ENCODE measurements at regions not wholly inside any gene's neighbourhood (a gene's known extent, or its start where the extent isn't known, plus 50 kb on each side); places are given as distances from the start of the nearest gene placed in this dataset.

DNA sequence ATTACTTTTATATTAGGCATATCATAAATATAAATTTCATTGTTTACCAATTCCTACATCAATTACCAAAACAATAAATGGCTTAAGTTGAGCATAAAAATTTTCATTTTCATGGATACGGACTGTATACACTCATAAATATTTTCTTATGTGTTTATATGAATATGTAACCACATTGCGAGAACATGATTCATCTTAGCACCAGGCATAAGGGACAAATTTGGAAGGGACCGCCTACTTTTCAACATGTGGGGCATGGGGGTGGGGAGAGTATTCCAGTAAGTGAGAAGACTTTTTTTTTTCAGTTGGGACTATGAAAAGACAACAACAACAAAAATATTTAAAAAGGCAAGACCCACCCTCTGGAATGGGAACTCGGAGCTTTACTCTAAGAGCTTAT lies 296.1 kb downstream of the RAB38 start:
- Histone ChIP-seq H3K36me3 (replicated peaks in 1 of 2; ENCODE audit: insufficient read depth in 1 of 2, low read depth in 2 of 2) (no peaks in the 10 kb centered on the region), H3K4me3 (no peak overlapping the region), H3K27ac (no peak overlapping the region), H3K4me1 (no peaks in the 10 kb centered on the region), H3K9me3 (no peaks in the 10 kb centered on the region), H3K27me3 (no peaks in the 10 kb centered on the region)
- intact Hi-C loops (cut with DNase I): no loop called here
- WGBS, 2 donors: 67 to 68% methylated on average over 4 of the region's 4 CpGs
- TF ChIP-seq POLR2A (IDR thresholded peaks at IDR 0.05): no peak
- TF ChIP-seq, protein P1, sequence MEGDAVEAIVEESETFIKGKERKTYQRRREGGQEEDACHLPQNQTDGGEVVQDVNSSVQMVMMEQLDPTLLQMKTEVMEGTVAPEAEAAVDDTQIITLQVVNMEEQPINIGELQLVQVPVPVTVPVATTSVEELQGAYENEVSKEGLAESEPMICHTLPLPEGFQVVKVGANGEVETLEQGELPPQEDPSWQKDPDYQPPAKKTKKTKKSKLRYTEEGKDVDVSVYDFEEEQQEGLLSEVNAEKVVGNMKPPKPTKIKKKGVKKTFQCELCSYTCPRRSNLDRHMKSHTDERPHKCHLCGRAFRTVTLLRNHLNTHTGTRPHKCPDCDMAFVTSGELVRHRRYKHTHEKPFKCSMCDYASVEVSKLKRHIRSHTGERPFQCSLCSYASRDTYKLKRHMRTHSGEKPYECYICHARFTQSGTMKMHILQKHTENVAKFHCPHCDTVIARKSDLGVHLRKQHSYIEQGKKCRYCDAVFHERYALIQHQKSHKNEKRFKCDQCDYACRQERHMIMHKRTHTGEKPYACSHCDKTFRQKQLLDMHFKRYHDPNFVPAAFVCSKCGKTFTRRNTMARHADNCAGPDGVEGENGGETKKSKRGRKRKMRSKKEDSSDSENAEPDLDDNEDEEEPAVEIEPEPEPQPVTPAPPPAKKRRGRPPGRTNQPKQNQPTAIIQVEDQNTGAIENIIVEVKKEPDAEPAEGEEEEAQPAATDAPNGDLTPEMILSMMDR (IDR thresholded peaks at IDR 0.05): no peak
- ATAC-seq (no peak), DNase-seq (no peak)

DNA sequence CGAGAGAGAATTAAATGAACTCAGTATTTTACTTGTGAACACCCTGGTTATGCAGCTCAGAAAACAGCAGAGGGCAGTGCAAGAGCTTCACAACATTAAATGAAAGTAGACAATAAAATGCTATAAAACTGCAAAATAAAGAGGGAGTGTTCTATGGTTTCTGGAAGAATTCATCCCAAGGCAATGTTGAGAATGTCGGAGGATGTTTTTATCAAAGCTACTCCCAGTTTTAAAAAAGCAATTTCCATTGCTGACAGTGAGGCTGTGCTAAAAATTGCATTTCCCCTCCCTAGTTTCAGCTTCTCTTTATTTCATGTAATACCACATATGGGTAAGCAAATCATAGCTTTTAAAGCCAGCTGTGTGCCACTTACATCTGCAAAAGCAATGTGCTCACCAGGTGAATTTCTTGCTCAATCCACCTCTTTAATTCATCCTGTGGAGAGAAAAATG lies 296.8 kb downstream of the RAB38 start:
- H3K27me3 ChIP-seq: no peaks in the 10 kb centered on the region
- no peak for ATAC-seq
- WGBS, 2 donors: 23 to 24% methylated on average over 2 of the region's 2 CpGs
- intact Hi-C loops (cut with DNase I): no loop called here
- no peaks in the 10 kb centered on the region for H3K4me1 ChIP-seq
- H3K4me3 ChIP-seq: no peak overlapping the region
- no peak overlapping the region for H3K27ac ChIP-seq
- H3K9me3 ChIP-seq: no peaks in the 10 kb centered on the region
- peak in 2 of 4 donors; percentile 5 to 24 for DNase-seq
- TF ChIP-seq, protein P1 (IDR thresholded peaks at IDR 0.05): peak in 6 of 7 experiments; percentile 14 to 35 (median 20)
- no peak for TF ChIP-seq POLR2A (IDR thresholded peaks at IDR 0.05)
- no peaks in the 10 kb centered on the region for H3K36me3 ChIP-seq (replicated peaks in 1 of 2; ENCODE audit: insufficient read depth in 1 of 2, low read depth in 2 of 2)

DNA sequence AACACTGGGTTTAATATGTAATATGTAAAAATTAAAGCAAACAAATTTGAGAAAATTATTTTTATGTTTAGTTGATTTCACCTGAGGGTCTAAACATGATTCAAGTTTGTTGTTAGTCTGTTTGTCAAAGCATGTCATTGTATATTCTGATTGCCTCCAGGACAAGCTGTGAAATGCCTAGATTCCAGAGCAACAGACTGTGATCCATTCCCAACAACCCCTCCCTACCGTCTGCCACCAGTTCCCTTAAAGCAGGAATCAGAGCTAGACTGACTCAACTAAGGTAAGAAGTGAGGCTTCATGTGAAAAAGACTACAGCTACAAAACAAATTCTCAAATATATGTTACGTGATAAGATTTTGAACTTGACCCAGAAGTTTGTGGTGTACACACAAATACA lies 304.2 kb downstream of the RAB38 start:
- Histone ChIP-seq H3K9me3 (no peaks in the 10 kb centered on the region), H3K4me1 (no peaks in the 10 kb centered on the region), H3K4me3 (no peak overlapping the region), H3K27ac (no peak overlapping the region), H3K27me3 (no peaks in the 10 kb centered on the region), H3K36me3 (replicated peaks in 1 of 2; ENCODE audit: insufficient read depth in 1 of 2, low read depth in 2 of 2) (no peaks in the 10 kb centered on the region)
- intact Hi-C loops (cut with DNase I): no loop called here
- ATAC-seq: no peak
- TF ChIP-seq, protein P1 (IDR thresholded peaks at IDR 0.05): no peak
- no peak for TF ChIP-seq POLR2A (IDR thresholded peaks at IDR 0.05)
- no peak for DNase-seq
- 45 to 63% methylated on average over 2 of the region's 2 CpGs for WGBS, 2 donors

DNA sequence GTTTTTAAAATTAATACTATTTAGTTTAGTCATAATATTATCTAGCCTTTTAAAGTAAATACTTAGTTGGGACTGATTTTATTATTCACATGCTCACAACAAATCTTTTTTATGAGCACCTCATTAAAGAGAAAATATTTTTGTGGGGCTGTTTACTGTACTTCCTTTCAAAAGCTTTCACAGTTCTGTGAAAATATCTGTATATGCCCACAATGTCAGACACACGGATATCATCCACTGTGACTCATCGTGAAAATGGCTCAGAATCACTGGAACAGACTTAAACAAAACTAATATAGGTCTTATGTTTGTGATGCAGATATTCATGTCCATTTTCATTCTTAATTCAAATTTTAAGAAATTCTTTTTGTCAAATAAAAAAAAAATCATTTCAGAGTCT lies 305.2 kb downstream of the RAB38 start:
- TF ChIP-seq, protein P1 (IDR thresholded peaks at IDR 0.05): no peak
- TF ChIP-seq POLR2A (IDR thresholded peaks at IDR 0.05): no peak
- WGBS, 2 donors: 74 to 75% methylated on average over 2 of the region's 2 CpGs

DNA sequence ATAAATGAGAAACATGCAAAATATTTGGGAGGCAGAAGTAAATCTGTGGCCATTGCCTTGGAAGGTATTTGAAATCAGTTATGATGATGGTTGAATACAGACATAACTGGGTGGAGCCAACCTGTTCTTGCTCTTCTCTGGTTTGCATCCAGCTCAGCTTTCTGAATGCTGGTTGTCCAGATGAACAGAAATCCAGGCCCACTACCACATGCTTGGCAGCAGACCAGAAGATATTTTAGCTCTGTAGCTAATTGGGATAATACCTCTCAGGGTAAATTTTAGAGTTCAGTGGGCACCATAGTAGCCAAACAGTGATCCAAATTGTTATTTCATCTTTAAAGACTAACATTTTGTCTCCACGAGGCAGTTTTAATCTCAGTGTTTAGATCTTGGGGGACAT lies 308.3 kb downstream of the RAB38 start:
- no peaks in the 10 kb centered on the region for H3K4me1 ChIP-seq
- intact Hi-C loops (cut with DNase I): no loop called here
- 44 to 52% methylated on average over 1 of the region's 1 CpG for WGBS, 2 donors
- H3K9me3 ChIP-seq: no peaks in the 10 kb centered on the region
- DNase-seq (no peak), ATAC-seq (no peak)
- no peaks in the 10 kb centered on the region for H3K36me3 ChIP-seq (replicated peaks in 1 of 2; ENCODE audit: insufficient read depth in 1 of 2, low read depth in 2 of 2)
- H3K27ac ChIP-seq: no peak overlapping the region
- H3K4me3 ChIP-seq: no peak overlapping the region
- no peaks in the 10 kb centered on the region for H3K27me3 ChIP-seq
- TF ChIP-seq POLR2A (IDR thresholded peaks at IDR 0.05): no peak
- TF ChIP-seq, protein P1 (IDR thresholded peaks at IDR 0.05): no peak

More for the DNA sequence above, 305.2 kb downstream of the RAB38 start:
- H3K36me3 ChIP-seq (replicated peaks in 1 of 2; ENCODE audit: insufficient read depth in 1 of 2, low read depth in 2 of 2): no peaks in the 10 kb centered on the region
- H3K4me1 ChIP-seq: no peaks in the 10 kb centered on the region
- H3K4me3 ChIP-seq: no peak overlapping the region
- H3K27ac ChIP-seq: no peak overlapping the region
- intact Hi-C loops (cut with DNase I): no loop called here
- no peak for DNase-seq
- no peak for ATAC-seq
- H3K9me3 ChIP-seq: no peaks in the 10 kb centered on the region
- H3K27me3 ChIP-seq: no peaks in the 10 kb centered on the region
